Amniotic stem cell (primary cell): ENCODE measurements at regions not wholly inside any gene's neighbourhood (a gene's known extent, or its start where the extent isn't known, plus 50 kb on each side); places are given as distances from the start of the nearest gene placed in this dataset.
"Not testable (repeated sequence)": the region's sequence is repeated elsewhere in the genome, so short reads cannot be mapped to it uniquely, and the experiment has no call there.

Experiments used
- DNase-seq: peaks from one replicate; lab custom pipeline; 2025; lab: John Stamatoyannopoulos, UW

DNA sequence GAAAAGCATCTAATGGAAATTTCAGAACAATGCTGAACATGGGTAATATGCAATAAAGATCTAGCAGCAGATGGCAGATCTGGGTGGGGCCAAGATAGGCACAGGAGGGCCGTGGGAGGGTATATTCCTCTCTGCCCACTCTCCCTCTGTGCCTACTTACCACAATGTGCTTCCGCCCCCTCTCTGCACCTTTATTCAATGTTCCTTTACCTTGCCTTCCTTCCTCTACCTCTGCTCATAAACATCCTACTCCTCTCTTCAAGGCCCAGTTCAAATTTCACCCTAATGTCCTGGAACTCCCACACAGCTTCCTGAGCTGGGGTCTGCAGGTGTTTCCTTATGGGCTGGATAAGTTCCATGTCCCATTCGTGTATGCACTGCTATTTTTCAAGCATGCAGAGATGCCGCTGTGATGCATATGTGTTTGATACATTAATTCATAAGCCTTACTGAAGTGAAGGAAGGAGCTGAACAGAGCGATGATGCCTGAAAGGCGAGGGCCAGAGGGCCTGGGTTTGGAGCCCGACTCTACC is 65.6 kb upstream of the EDEM3 start:
- DNase-seq = no peak

DNA sequence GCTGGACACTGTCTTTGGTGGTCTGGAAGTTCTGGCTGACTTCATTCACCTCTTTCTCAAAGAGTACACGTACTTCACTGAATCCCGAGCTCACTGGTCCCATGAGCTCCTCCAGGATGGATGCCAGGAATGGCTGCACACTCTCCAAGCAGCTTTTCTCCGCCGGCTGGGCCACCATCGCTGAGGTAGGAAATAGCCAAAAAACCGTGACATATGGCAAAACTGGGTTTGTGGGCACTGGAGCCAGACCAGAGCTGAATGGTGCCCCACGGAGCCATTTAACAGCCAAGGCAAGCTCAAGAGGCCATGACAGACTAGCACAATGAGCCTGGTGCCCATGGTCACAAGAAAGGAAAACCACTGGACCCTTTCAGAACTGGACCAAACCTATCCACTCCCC is 64.0 kb upstream of the EDEM3 start:
- DNase-seq = no peak

DNA sequence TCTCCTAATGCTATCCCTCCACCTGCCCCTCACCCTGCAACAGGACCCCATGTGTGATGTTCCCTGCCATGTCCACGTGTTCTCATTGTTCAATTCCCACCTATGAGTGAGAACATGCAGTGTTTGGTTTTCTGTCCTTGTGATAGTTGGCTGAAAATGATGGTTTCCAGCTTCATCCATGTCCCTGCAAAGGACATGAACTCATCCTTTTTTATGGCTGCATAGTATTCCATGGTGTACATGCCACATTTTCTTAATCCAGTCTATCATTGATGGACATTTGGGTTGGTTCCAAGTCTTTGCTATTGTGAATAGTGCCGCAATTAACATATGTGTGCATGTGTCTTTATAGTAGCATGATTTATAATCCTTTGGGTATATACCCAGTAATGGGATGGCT is 62.3 kb upstream of the EDEM3 start:
- DNase-seq = not testable (repeated sequence)

DNA sequence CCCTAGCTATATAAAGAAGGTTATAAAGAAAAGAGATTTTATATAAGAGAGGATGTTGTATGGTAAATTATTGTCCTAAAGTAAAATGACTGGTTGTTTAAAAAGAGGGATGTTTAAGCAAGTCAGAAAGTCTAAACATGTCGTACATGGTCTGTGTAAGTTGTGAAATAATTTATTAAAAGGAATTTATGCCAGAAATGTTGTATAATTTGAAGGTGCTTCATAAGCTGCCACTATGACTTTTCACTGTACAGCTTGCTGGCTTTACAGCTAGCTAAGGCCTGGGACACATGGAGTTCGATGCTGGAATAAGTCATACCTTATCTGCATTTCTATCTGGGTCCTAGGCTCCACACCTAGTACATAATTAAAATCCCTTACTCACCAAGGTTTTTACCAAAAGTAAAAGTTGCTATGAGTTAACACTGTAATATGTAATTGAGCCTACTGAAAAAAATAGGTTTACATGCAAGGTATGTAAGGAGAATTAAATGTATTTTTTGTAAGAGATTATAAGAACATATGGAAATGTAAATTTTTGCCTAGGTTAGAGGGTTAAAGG is 59.0 kb upstream of the EDEM3 start:
- no peak for DNase-seq

DNA sequence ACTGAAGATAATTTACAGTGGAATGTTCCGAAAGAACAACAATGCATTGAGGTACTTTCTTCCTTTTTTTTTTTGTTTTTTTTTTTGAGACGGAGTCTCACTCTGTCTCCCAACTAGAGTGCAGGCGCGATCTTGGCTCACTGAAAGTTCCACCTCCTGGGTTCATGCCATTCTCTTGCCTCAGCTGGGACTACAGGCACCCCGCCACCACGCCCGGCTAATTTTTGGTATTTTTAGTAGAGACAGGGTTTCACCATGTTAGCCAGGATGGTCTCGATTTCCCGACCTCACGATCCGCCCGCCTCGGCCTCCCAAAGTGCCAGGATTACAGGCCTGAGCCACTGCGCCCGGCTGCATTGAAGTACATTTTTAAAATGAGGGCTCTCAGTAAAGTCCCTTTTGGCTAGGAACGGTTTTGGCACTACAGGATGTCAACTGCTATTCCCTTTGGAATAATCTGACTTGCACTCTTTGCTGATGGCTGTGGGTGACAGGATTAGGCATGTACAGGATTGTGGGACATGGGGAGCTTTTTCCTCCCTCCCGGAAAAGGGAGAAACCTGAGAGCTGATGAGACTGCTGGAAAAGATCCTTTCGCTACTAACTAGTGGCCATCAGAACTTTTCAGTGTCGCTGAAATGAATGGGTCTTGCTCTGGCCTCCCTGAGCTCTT is 56.9 kb upstream of the EDEM3 start:
- DNase-seq = no peak

DNA sequence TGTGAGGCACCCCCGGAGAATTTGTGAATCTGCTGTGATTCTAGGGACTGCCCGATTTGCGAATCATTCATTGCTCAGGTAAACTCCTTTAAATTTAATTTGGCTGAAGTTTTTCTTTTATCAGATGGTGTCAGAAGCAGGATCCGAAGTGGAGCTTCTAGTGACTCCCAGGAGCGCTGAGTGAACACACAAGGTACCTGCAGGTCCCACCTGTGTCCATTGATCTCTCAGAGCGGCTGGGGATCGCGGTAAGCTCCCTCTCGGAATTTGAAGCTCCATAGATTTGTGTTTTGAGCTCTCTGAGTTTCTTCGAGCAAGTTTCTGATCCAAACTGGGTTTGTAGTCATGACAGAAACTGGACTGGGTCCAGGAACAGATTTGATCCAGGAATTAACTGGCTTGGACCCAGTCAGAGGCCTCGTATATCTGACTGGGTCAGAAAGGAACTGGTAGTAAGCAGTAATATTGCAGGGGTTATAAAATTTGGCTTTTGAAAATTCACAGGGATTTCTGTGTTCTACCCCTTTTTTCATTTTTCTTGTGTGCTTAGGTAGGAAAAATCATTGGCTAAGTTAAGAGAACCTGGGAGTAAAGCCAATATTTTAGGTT is 56.2 kb upstream of the EDEM3 start:
- DNase-seq = no peak

DNA sequence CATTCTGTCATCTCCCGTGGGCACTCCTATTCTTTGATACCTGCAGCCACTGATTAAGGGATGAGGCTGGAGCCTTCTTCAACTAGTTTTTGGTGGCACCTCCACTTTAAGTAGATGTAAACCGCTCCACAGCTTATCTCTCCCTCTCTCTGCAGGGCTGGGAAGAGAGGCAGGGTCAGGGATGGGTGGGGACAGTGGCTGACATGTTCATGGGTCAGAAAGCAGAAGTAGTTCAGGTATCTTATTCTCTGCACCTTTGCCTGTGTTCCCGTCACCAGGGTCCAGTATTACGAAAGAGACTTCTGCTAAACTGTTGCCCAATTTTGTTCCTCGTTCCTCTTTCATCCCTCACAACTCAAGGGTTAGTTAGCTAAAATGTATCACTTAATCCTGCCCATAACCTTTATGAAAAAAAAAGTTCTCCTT is 51.7 kb upstream of the EDEM3 start:
- no peak for DNase-seq

DNA sequence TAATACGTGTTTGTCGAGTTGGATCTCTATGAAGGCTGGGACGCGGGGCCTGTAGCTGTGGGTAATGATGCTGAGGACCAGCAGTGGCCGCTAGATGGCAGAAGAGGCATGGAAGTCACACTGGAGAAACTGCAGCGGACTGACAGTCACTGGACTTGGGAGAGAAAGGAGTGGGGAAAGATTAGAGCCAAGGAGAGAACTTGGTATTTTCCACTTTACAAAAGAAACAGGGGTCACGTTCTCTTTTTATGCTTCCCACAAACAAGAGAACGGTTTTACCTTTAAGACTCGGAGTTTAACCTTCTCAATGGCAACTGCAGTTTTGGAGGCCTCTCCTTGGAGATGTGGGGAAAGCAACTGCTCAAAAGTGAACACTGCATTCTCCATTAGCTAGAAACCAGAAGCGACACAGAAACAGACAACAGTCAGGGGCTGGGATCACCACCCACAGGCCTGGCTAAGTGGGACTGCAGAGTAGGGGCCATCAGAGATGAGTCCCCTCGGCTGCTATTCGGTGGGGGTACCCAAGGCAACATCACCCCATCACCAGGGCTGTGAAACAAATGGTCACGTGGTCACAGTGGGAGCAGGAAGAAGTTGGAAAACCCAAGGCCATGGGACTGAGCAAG is 51.1 kb upstream of the EDEM3 start:
- DNase-seq = peak; percentile 80
